Spleen (tissue), 11 donors: ENCODE measurements at regions not wholly inside any gene's neighbourhood (a gene's known extent, or its start where the extent isn't known, plus 50 kb on each side); places are given as distances from the start of the nearest gene placed in this dataset.

Experiments
- DNase-seq: peaks from one replicate; pipeline ENCODE4 v3.0.0-alpha.2; 2020
- H3K27ac ChIP-seq, 8 donors: fragments of 200-600 bp; sonication (generic) in 7 of 8; 1 replicate in 4 of 8; 2 replicates in 4 of 8; pipeline versions ENCODE4 v1.5.0 to v1.8.0; 2016 to 2021; ENCODE audit warnings: inconsistent platforms in 4 of 8, mild to moderate bottlenecking in 4 of 8, moderate library complexity in 1 of 8
- H3K27me3 ChIP-seq, 7 donors: fragments of 200-600 bp; sonication (generic) in 6 of 7; replicated peaks in 1 of 7; 1 replicate in 4 of 7; 2 replicates in 3 of 7; pipeline versions ENCODE4 v1.5.0 to v1.8.0; 2016 to 2021; ENCODE audit warnings: inconsistent platforms in 3 of 7, mild to moderate bottlenecking in 1 of 7
- H3K36me3 ChIP-seq, 6 donors: fragments of 200-600 bp; sonication (generic) in 5 of 6; 1 replicate in 4 of 6; 2 replicates in 2 of 6; pipeline versions ENCODE4 v1.5.0 to v1.8.0; 2016 to 2021; ENCODE audit warnings: inconsistent platforms in 2 of 6
- H3K4me1 ChIP-seq, 6 donors: fragments of 200-600 bp; sonication (generic) in 5 of 6; 1 replicate in 3 of 6; 2 replicates in 3 of 6; pipeline versions ENCODE4 v1.5.0 to v1.8.0; 2016 to 2021; ENCODE audit warnings: inconsistent platforms in 3 of 6
- H3K4me3 ChIP-seq, 8 donors: fragments of 200-600 bp; sonication (generic) in 7 of 8; 1 replicate in 4 of 8; 2 replicates in 4 of 8; pipeline versions ENCODE4 v1.5.0 to v1.8.0; 2016 to 2021; ENCODE audit warnings: inconsistent platforms in 4 of 8, mild to moderate bottlenecking in 4 of 8, moderate library complexity in 2 of 8
- H3K9me3 ChIP-seq, 8 donors: fragments of 200-600 bp; sonication (generic) in 7 of 8; 1 replicate in 4 of 8; 2 replicates in 4 of 8; pipeline versions ENCODE4 v1.5.0 to v1.8.0; 2016 to 2021; ENCODE audit warnings: inconsistent platforms in 4 of 8
- POLR2A ChIP-seq, 3 donors: fragments of 450-650 bp; IDR thresholded peaks; one replicate each; pipeline ENCODE4 v1.5.1; 2017; ENCODE audit warnings: antibody characterized with exemption in 3 of 3, mild to moderate bottlenecking in 1 of 3
- POLR2AphosphoS5 ChIP-seq, 3 donors: sonication (generic); formaldehyde crosslinking; IDR thresholded peaks; one replicate each; pipeline ENCODE4 v1.5.1; 2017; ENCODE audit warnings: antibody characterized with exemption in 3 of 3
- WGBS, 5 donors: extraction: QIAGEN DNeasy Blood & Tissue Kit in 3 of 5; methylation state at CpG; one replicate each; pipeline versions ENCODE4 v1.1.5 to v1.1.7; 2013 to 2018; 5-methylcytosine and 5-hydroxymethylcytosine counted together
- intact Hi-C: fragments of 100-400 bp; cut with DNase I; formaldehyde crosslinking; loops from one replicate; pipeline ENCODE4 v1.15.0; 2023; ENCODE audit warnings: low total_unique reads
- TF ChIP-seq, protein P1 (sequence below), 11 experiments: fragments of 200-600 bp in 7 of 11; fragments of 450-650 bp in 4 of 11; sonication (generic) in 4 of 11; IDR thresholded peaks in 8 of 11; conservative IDR thresholded peaks in 3 of 11; 1 replicate in 7 of 11; 2 replicates in 4 of 11; pipeline versions ENCODE4 v1.4.0 to v1.8.0; 2016 to 2021; ENCODE audit warnings: antibody characterized with exemption in 11 of 11, inconsistent platforms in 4 of 11, mild to moderate bottlenecking in 1 of 11
- donor health status: healthy with polysubstance abuse.
- donor health status: DM: no; HTN: no; CAD: no; lungs with moderate emphysema.
- donor health status: DM: no; HTN: no; CAD: no.
- donor health status: Bipolar disorder and iron deficiency.
- donor health status: healthy.
- donor health status: DM: no; HTN: no; CAD: no.
- donor health status: DM: yes; HTN: yes; CAD: no.

- peak; percentile 29 for DNase-seq
- 66 to 77% (median 72%) methylated on average over 21 to 23 of the region's 23 CpGs for WGBS, 5 donors
- intact Hi-C loops: no loop called here
Measured at GRCh38 chr20:63066506-63067265, 59.9 kb upstream of the BHLHE23 start.

GRCh38 chr20:63065911-63066310, 59.1 kb upstream of the BHLHE23 start:
- DNase-seq: peak; percentile 45
- TF ChIP-seq POLR2A (IDR thresholded peaks at IDR 0.05) (no peak), POLR2AphosphoS5 (IDR thresholded peaks at IDR 0.05) (no peak)
- TF ChIP-seq, protein P1, sequence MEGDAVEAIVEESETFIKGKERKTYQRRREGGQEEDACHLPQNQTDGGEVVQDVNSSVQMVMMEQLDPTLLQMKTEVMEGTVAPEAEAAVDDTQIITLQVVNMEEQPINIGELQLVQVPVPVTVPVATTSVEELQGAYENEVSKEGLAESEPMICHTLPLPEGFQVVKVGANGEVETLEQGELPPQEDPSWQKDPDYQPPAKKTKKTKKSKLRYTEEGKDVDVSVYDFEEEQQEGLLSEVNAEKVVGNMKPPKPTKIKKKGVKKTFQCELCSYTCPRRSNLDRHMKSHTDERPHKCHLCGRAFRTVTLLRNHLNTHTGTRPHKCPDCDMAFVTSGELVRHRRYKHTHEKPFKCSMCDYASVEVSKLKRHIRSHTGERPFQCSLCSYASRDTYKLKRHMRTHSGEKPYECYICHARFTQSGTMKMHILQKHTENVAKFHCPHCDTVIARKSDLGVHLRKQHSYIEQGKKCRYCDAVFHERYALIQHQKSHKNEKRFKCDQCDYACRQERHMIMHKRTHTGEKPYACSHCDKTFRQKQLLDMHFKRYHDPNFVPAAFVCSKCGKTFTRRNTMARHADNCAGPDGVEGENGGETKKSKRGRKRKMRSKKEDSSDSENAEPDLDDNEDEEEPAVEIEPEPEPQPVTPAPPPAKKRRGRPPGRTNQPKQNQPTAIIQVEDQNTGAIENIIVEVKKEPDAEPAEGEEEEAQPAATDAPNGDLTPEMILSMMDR (IDR thresholded peaks at IDR 0.05 in 8 of 11, conservative IDR thresholded peaks at IDR 0.05 in 3 of 11): no peak
- intact Hi-C loops: no loop called here
- Histone ChIP-seq H3K4me3 (no peak overlapping the region), H3K27ac (no peak overlapping the region), H3K9me3 (no peaks in the 10 kb centered on the region), H3K27me3 (peaks cover 0 to 81% (median 20%) of the 10 kb centered on the region in 7 donors), H3K4me1 (peaks cover 0 to 8% (median 0%) of the 10 kb centered on the region in 6 donors), H3K36me3 (no peaks in the 10 kb centered on the region)
- WGBS, 5 donors: 74 to 88% (median 81%) methylated on average over 12 to 16 of the region's 16 CpGs

More at GRCh38 chr20:63066506-63067265, 59.9 kb upstream of the BHLHE23 start:
- Histone ChIP-seq H3K27ac (no peak overlapping the region), H3K4me1 (peaks cover 0 to 8% (median 0%) of the 10 kb centered on the region in 6 donors), H3K36me3 (no peaks in the 10 kb centered on the region), H3K27me3 (peaks cover 0 to 87% (median 26%) of the 10 kb centered on the region in 7 donors), H3K4me3 (no peak overlapping the region), H3K9me3 (no peaks in the 10 kb centered on the region)
- TF ChIP-seq, protein P1 (IDR thresholded peaks at IDR 0.05 in 8 of 11, conservative IDR thresholded peaks at IDR 0.05 in 3 of 11): no peak
- no peak for TF ChIP-seq POLR2AphosphoS5 (IDR thresholded peaks at IDR 0.05)
- no peak for TF ChIP-seq POLR2A (IDR thresholded peaks at IDR 0.05)

- H3K27me3 ChIP-seq: peaks cover 0 to 81% (median 23%) of the 10 kb centered on the region in 7 donors
- 62 to 74% (median 67%) methylated on average over 32 to 42 of the region's 42 CpGs for WGBS, 5 donors
- H3K4me3 ChIP-seq: no peak overlapping the region
- no peaks in the 10 kb centered on the region for H3K9me3 ChIP-seq
- H3K27ac ChIP-seq: no peak overlapping the region
- DNase-seq: peak; percentile 54
- TF ChIP-seq POLR2AphosphoS5 (IDR thresholded peaks at IDR 0.05) (no peak), POLR2A (IDR thresholded peaks at IDR 0.05) (no peak)
- TF ChIP-seq, protein P1 (IDR thresholded peaks at IDR 0.05 in 8 of 11, conservative IDR thresholded peaks at IDR 0.05 in 3 of 11): no peak
- peaks cover 0 to 5% (median 0%) of the 10 kb centered on the region in 6 donors for H3K4me1 ChIP-seq
- intact Hi-C loops: no loop called here
- no peaks in the 10 kb centered on the region for H3K36me3 ChIP-seq
Measured at GRCh38 chr20:63064745-63065711, 58.3 kb upstream of the BHLHE23 start.
